ENCODE measurements at regions not wholly inside any gene's neighbourhood (a gene's known extent, or its start where the extent isn't known, plus 50 kb on each side); places are given as distances from the start of the nearest gene placed in this dataset.
"Not testable (repeated sequence)": the region's sequence is repeated elsewhere in the genome, so short reads cannot be mapped to it uniquely, and the experiment has no call there.

GRCh38 chr9:29200650-29201049 lies 1627.4 kb upstream of the C9orf72 start:
- DNase-seq = no peak

- DNase-seq = no peak
These were observed 1630.1 kb upstream of the C9orf72 start for GRCh38 chr9:29203244-29203930.

GRCh38 chr9:29208670-29209069 lies 1635.4 kb upstream of the C9orf72 start:
- DNase-seq = no peak

GRCh38 chr9:29209748-29210291 lies 1636.5 kb upstream of the C9orf72 start:
- DNase-seq = no peak

- no peak for DNase-seq
These were observed 1637.8 kb upstream of the C9orf72 start for GRCh38 chr9:29211003-29211579.

- no peak for DNase-seq
These were observed 1638.5 kb upstream of the C9orf72 start for GRCh38 chr9:29211580-29212396.

GRCh38 chr9:29212397-29213387 lies 1639.4 kb upstream of the C9orf72 start:
- no peak for DNase-seq

GRCh38 chr9:29213417-29214153 lies 1640.3 kb upstream of the C9orf72 start, which contains the start of gene LINGO2:
LINGO2 (minus strand) TSS chr9:29213601.
- no peak for DNase-seq

GRCh38 chr9:29214154-29214689 lies 1640.9 kb upstream of the C9orf72 start:
- no peak for DNase-seq

- DNase-seq = no peak
These were observed 1641.5 kb upstream of the C9orf72 start for GRCh38 chr9:29214690-29215253.

GRCh38 chr9:29217966-29218365 lies 1644.7 kb upstream of the C9orf72 start:
- no peak for DNase-seq

GRCh38 chr9:29220596-29221251 lies 1647.4 kb upstream of the C9orf72 start:
- no peak for DNase-seq

- DNase-seq = no peak
These were observed 1655.3 kb upstream of the C9orf72 start for GRCh38 chr9:29228558-29228957.

GRCh38 chr9:29230931-29231330 lies 1657.7 kb upstream of the C9orf72 start:
- DNase-seq = no peak

- DNase-seq = no peak
These were observed 1659.9 kb upstream of the C9orf72 start for GRCh38 chr9:29233193-29233592.

- no peak for DNase-seq
These were observed 1668.0 kb upstream of the C9orf72 start for GRCh38 chr9:29241320-29241719.

GRCh38 chr9:29245351-29245750 lies 1672.1 kb upstream of the C9orf72 start:
- DNase-seq = no peak

- not testable (repeated sequence) for DNase-seq
These were observed 1697.1 kb upstream of the C9orf72 start for GRCh38 chr9:29270400-29270799.

GRCh38 chr9:29282121-29282520 lies 1708.8 kb upstream of the C9orf72 start:
- DNase-seq = no peak

- no peak for DNase-seq
These were observed 1712.5 kb upstream of the C9orf72 start for GRCh38 chr9:29285818-29286217.

Measured in CD4-positive, alpha-beta T cell treated with Interferon gamma for 1 hour (primary cell).